Endothelial cell of umbilical vein (primary cell): ENCODE measurements at regions not wholly inside any gene's neighbourhood (a gene's known extent, or its start where the extent isn't known, plus 50 kb on each side); places are given as distances from the start of the nearest gene placed in this dataset.

Source experiments
- CTCF ChIP-seq, 2 donors: IDR thresholded peaks; 1 replicate in 1 of 2; 2 replicates in 1 of 2; pipeline ENCODE4 v1.5.1; 2011; ENCODE audit warnings: low read length in 2 of 2, mild to moderate bottlenecking in 2 of 2, moderate library complexity in 2 of 2, control low read depth in 1 of 2, inconsistent platforms in 1 of 2, low read depth in 1 of 2; ENCODE audit not compliant: insufficient read depth in 1 of 2; ENCODE audit errors: extremely low read depth in 1 of 2
- EZH2 ChIP-seq: IDR thresholded peaks from 2 replicates; pipeline ENCODE4 v1.6.1; 2012; ENCODE audit warnings: borderline replicate concordance, low read depth, mild to moderate bottlenecking, moderate library complexity, low read length, inconsistent platforms; ENCODE audit not compliant: severe bottlenecking
- FOS ChIP-seq: IDR thresholded peaks from 2 replicates; pipeline ENCODE4 v1.6.1; 2011; ENCODE audit warnings: mild to moderate bottlenecking, low read length, moderate library complexity, borderline replicate concordance; ENCODE audit not compliant: insufficient read depth
- GATA2 ChIP-seq: IDR thresholded peaks from 2 replicates; pipeline ENCODE4 v1.7.0; 2011; ENCODE audit warnings: low read depth, mild to moderate bottlenecking, moderate library complexity, mixed read lengths, low read length; ENCODE audit not compliant: insufficient read length, insufficient read depth
- JUN ChIP-seq: IDR thresholded peaks from 2 replicates; pipeline ENCODE4 v1.6.1; 2011; ENCODE audit warnings: borderline replicate concordance, low read depth; ENCODE audit not compliant: insufficient read length, insufficient read depth
- MAX ChIP-seq: IDR thresholded peaks from 2 replicates; pipeline ENCODE4 v1.6.1; 2011; ENCODE audit not compliant: insufficient read depth, insufficient read length
- MYC ChIP-seq: IDR thresholded peaks from one replicate; pipeline ENCODE4 v1.6.1; 2011; ENCODE audit warnings: mild to moderate bottlenecking, low read depth, low read length
- POLR2A ChIP-seq: IDR thresholded peaks from 2 replicates; pipeline ENCODE4 v1.6.1; 2012; ENCODE audit warnings: low read depth, mild to moderate bottlenecking, control low read depth, low read length
- POLR2AphosphoS5 ChIP-seq: IDR thresholded peaks from 2 replicates; pipeline ENCODE4 v1.6.1; 2012; ENCODE audit warnings: low read depth, mild to moderate bottlenecking, control low read depth, low read length, moderate library complexity; ENCODE audit not compliant: insufficient read depth

DNA sequence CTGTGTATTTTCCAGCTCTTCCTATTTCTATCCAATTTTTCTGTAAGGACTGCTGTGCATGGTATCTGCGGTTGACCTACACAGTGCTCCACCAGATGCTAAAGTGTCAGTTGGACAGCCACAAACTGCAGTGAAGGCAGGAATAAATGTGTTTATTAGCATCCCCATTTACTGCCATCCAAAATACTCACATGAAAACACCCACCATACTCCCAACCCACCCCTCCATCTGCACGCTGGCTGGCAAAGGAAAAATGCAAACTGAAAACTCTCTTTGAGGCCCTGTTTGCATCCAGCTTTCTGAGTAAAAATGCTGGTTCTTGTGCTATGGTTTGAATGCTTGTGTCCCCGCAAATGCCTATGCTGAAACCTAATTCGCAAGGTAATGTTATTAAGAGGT is 515.5 kb downstream of the ZNF385D start:
- TF ChIP-seq CTCF (IDR thresholded peaks at IDR 0.05; ENCODE audit: extremely low read depth in 1 of 2, insufficient read depth in 1 of 2, low read depth in 1 of 2, low read length in 2 of 2) = no peak
- no peak for TF ChIP-seq JUN
- TF ChIP-seq POLR2AphosphoS5 = no peak
- no peak for TF ChIP-seq EZH2
- TF ChIP-seq MAX = no peak
- no peak for TF ChIP-seq POLR2A
- TF ChIP-seq FOS = no peak
- no peak for TF ChIP-seq MYC
- TF ChIP-seq GATA2 = no peak
